BE2C (cell line): ENCODE measurements at regions not wholly inside any gene's neighbourhood (a gene's known extent, or its start where the extent isn't known, plus 50 kb on each side); places are given as distances from the start of the nearest gene placed in this dataset.

Experiments used
- DNase-seq: peaks from one replicate; pipeline ENCODE4 v3.0.0-alpha.2; 2020
- H3K27me3 ChIP-seq: fragments of 250-450 bp; sonication (Bioruptor Pico); 2 replicates; pipeline ENCODE4 v1.5.1; 2020; ENCODE audit warnings: mild to moderate bottlenecking
- H3K36me3 ChIP-seq: fragments of 250-450 bp; sonication (Bioruptor Pico); 2 replicates; pipeline ENCODE4 v1.5.1; 2020; ENCODE audit warnings: mild to moderate bottlenecking
- H3K4me1 ChIP-seq: fragments of 250-450 bp; sonication (Bioruptor Pico); 2 replicates; pipeline ENCODE4 v1.5.1; 2020
- H3K4me3 ChIP-seq: 2 replicates; pipeline ENCODE4 v1.5.1; 2011; ENCODE audit warnings: low read depth, low read length
- H3K9me3 ChIP-seq: fragments of 250-450 bp; sonication (Bioruptor Pico); 2 replicates; pipeline ENCODE4 v1.5.1; 2020
- CTCF ChIP-seq: IDR thresholded peaks from 2 replicates; pipeline ENCODE4 v1.5.1; 2012; ENCODE audit warnings: mild to moderate bottlenecking, low read depth, low read length

- Histone ChIP-seq H3K4me3 (peak overlapping the region; percentile 35), H3K36me3 (no peaks in the 10 kb centered on the region), H3K27me3 (no peaks in the 10 kb centered on the region), H3K9me3 (no peaks in the 10 kb centered on the region), H3K4me1 (peaks cover 30% of the 10 kb centered on the region)
- TF ChIP-seq CTCF: no peak
- peak; percentile 84 for DNase-seq
Measured at GRCh38 chr2:222993920-222994650, 57.9 kb upstream of the KCNE4 start.

DNA sequence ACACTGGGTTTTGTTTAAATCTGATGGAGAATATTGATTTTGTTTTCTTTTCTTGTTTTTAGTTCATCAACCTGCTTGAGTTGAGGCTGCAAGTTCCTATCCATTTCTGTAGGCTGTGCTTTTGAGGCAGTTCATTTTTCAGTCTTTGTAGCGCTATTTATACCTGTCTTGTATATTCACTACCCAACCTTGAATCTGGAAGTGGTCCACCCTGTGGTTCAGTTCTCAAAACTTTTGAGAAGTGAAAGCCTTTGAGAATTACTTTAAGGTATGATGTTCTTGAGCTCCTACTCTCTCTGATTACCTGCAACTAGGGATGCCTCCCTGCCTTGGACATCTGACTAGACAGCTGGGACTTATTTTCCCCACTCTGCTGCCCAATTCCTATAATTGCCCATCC is 53.5 kb upstream of the KCNE4 start:
- Histone ChIP-seq H3K36me3 (no peaks in the 10 kb centered on the region), H3K9me3 (no peaks in the 10 kb centered on the region), H3K4me3 (no peak overlapping the region), H3K4me1 (peaks cover 13% of the 10 kb centered on the region), H3K27me3 (no peaks in the 10 kb centered on the region)
- TF ChIP-seq CTCF: no peak
- DNase-seq: no peak

DNA sequence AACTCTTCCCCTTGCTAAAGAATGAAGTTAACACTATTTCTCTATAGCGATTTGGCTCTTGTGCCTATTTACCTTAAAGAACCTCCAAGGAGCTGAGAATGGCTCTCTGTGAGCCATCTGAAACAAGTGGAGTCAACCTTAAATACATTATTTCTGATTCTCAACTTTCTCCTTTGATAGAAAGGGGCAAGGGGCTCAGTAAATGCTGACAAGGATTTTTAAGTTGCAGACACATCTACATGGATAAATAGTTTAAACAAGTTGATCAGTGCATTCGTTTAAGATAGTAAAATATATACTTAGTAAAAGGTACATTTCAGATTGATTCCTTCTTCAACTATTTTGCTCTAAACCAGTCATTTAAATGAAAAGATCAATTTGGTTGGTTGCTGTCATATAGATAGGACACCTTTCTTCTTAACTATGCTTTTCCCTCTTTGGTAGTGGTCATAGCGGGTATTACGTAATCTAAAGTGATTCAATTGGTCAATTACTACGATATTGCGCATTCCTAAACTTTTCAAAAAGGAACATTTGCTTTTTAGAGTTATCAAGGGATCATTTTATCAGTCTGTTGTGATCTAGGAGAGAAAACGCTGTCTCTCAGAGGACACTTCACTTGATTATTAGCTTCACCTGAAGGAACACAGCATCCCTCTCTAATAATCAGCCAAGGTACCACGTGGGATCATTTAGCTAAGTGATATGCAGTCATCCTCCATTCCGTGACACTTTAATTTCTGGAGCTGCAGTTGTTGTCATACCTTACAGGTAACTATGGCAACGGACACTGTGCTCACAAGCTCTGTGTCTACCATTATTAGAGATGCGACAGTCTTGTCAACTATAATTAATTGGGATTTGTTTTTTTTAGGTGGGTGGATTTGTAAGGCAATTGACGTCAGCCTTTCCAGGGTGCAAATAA is 50.9 kb upstream of the KCNE4 start:
- no peak for DNase-seq
- H3K27me3 ChIP-seq: no peaks in the 10 kb centered on the region
- no peak for TF ChIP-seq CTCF
- no peaks in the 10 kb centered on the region for H3K9me3 ChIP-seq
- no peaks in the 10 kb centered on the region for H3K36me3 ChIP-seq
- no peak overlapping the region for H3K4me3 ChIP-seq
- H3K4me1 ChIP-seq: no peaks in the 10 kb centered on the region

DNA sequence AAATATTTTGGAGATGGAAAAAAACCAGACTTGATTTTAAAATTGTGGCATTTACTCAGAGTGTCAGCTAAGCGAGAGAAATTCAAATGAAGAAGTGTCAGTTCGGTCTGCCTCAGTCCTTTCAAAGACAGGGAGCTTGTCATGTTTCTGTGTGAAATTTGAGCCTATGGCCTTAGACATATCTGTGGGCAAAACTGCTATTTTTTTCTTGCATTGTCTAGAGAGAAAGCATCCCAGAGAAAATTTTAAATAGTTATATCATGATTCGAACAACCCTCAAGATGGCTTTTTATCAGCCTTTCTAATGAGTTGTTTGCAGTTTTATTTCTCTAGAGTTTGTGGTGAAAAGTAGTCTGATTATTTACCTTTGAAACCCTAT is 50.2 kb upstream of the KCNE4 start:
- no peak overlapping the region for H3K4me3 ChIP-seq
- no peaks in the 10 kb centered on the region for H3K27me3 ChIP-seq
- no peaks in the 10 kb centered on the region for H3K36me3 ChIP-seq
- no peak for DNase-seq
- no peak for TF ChIP-seq CTCF
- no peaks in the 10 kb centered on the region for H3K4me1 ChIP-seq
- no peaks in the 10 kb centered on the region for H3K9me3 ChIP-seq
